Naive B cell (primary cell): ENCODE measurements at regions not wholly inside any gene's neighbourhood (a gene's known extent, or its start where the extent isn't known, plus 50 kb on each side); places are given as distances from the start of the nearest gene placed in this dataset.
"Not testable (repeated sequence)": the region's sequence is repeated elsewhere in the genome, so short reads cannot be mapped to it uniquely, and the experiment has no call there.

Experiments used
- ATAC-seq, 2 donors: fragments of 150-1000 bp; cut with Tn5 transposase; 2 replicates each; pipeline ENCODE4 v1.10.0; 2021; ENCODE audit warnings: low read depth in 2 of 2, mild to moderate bottlenecking in 2 of 2, moderate library complexity in 2 of 2
- DNase-seq: peaks from one replicate; pipeline ENCODE4 v3.0.0; 2022
- H3K27ac Mint-ChIP-seq, 6 donors: one replicate each; pipeline ENCODE4 v1.8.0; 2020 to 2022; ENCODE audit warnings: mild to moderate bottlenecking in 6 of 6, mixed read lengths in 6 of 6, moderate library complexity in 5 of 6, inconsistent platforms in 2 of 6
- H3K27me3 Mint-ChIP-seq, 3 donors: one replicate each; pipeline ENCODE4 v1.8.0; 2021 to 2022; ENCODE audit warnings: mixed read lengths in 3 of 3, mild to moderate bottlenecking in 1 of 3
- H3K36me3 Mint-ChIP-seq, 2 donors: one replicate each; pipeline ENCODE4 v1.8.0; 2020 to 2022; ENCODE audit warnings: mixed read lengths in 2 of 2, inconsistent platforms in 1 of 2, mild to moderate bottlenecking in 1 of 2
- H3K4me1 Mint-ChIP-seq, 3 donors: one replicate each; pipeline ENCODE4 v1.8.0; 2020 to 2022; ENCODE audit warnings: mixed read lengths in 3 of 3, inconsistent platforms in 1 of 3, mild to moderate bottlenecking in 1 of 3, moderate library complexity in 1 of 3
- H3K4me3 Mint-ChIP-seq, 8 donors: one replicate each; pipeline ENCODE4 v1.8.0; 2020 to 2022; ENCODE audit warnings: mild to moderate bottlenecking in 8 of 8, mixed read lengths in 8 of 8, moderate library complexity in 8 of 8, inconsistent platforms in 2 of 8
- H3K9me3 Mint-ChIP-seq, 7 donors: one replicate each; pipeline ENCODE4 v1.8.0; 2020 to 2022; ENCODE audit warnings: mixed read lengths in 7 of 7, mild to moderate bottlenecking in 5 of 7, inconsistent platforms in 2 of 7, moderate library complexity in 1 of 7

- H3K9me3 Mint-ChIP-seq = no peaks in the 10 kb centered on the region
- no peak for ATAC-seq
- H3K27ac Mint-ChIP-seq = no peak overlapping the region
- no peak overlapping the region for H3K4me3 Mint-ChIP-seq
- no peaks in the 10 kb centered on the region for H3K4me1 Mint-ChIP-seq
- H3K36me3 Mint-ChIP-seq = no peaks in the 10 kb centered on the region
- DNase-seq = no peak
- peaks cover 0 to 7% (median 6%) of the 10 kb centered on the region in 3 donors for H3K27me3 Mint-ChIP-seq
Measured at GRCh38 chr5:40141418-40141817, 538.3 kb upstream of the PTGER4 start.

DNA sequence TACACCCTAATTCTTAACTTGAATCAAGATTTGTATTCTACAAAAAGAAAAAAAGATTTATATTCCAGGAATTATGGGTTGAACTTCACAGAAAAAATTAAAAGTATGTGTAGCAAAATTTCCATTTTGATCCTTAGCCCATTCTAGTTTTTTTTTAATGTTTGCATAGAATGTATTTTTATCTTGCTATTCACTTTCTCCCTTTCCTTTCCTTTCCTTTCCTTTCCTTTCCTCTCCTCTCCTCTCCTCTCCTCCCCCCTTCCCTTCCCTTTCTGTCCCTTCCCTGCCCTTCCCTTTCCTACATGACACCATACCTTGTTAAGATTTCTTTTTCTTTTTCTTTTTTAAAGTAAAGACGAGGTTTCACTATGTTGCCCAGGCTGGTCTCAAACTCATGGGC, 542.5 kb upstream of the PTGER4 start:
- Mint-ChIP-seq H3K4me3 (no peak overlapping the region), H3K27ac (no peak overlapping the region), H3K36me3 (no peaks in the 10 kb centered on the region), H3K9me3 (no peaks in the 10 kb centered on the region), H3K27me3 (peaks cover 0 to 11% (median 6%) of the 10 kb centered on the region in 3 donors), H3K4me1 (no peaks in the 10 kb centered on the region)
- ATAC-seq (no peak), DNase-seq (no peak)

GRCh38 chr5:40134883-40135520, 544.7 kb upstream of the PTGER4 start:
- peak overlapping the region in 2 of 6 donors; percentile 18 to 58 for H3K27ac Mint-ChIP-seq
- H3K27me3 Mint-ChIP-seq = peaks cover 0 to 13% (median 0%) of the 10 kb centered on the region in 3 donors
- DNase-seq = no peak
- ATAC-seq = no peak
- peaks cover 0 to 4% (median 0%) of the 10 kb centered on the region in 7 donors for H3K9me3 Mint-ChIP-seq
- no peaks in the 10 kb centered on the region for H3K4me1 Mint-ChIP-seq
- H3K36me3 Mint-ChIP-seq = no peaks in the 10 kb centered on the region
- H3K4me3 Mint-ChIP-seq = no peak overlapping the region

GRCh38 chr5:40124367-40124766, 555.3 kb upstream of the PTGER4 start:
- no peaks in the 10 kb centered on the region for H3K27me3 Mint-ChIP-seq
- H3K9me3 Mint-ChIP-seq = peaks cover 4 to 53% (median 31%) of the 10 kb centered on the region in 7 donors
- H3K4me3 Mint-ChIP-seq = no peak overlapping the region
- ATAC-seq (no peak), DNase-seq (no peak)
- H3K36me3 Mint-ChIP-seq = peaks cover 0 to 15% of the 10 kb centered on the region in 2 donors
- no peak overlapping the region for H3K27ac Mint-ChIP-seq
- H3K4me1 Mint-ChIP-seq = peaks cover 6 to 14% (median 10%) of the 10 kb centered on the region in 3 donors

DNA sequence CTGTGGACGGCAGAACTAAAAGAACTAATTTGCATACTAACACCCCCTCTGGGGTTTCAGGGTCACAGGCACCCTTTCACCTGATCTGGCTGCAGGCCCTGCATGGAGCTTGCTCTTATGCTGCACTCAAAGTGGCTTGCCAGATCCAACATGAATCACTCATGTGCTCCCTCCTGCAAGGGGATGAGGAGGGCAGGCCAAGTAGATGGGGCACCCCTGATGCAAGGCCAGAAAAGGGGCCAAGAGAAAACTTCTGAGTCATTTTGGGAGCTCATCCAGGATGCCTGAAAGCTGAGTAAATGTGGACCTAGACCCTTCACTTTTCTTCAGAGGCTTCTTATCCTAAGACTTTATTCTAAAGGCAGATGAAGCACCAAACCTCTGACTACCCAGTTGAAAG, 558.5 kb upstream of the PTGER4 start:
- peaks cover 4 to 43% (median 25%) of the 10 kb centered on the region in 7 donors for H3K9me3 Mint-ChIP-seq
- H3K4me1 Mint-ChIP-seq = peaks cover 0 to 3% (median 0%) of the 10 kb centered on the region in 3 donors
- H3K27me3 Mint-ChIP-seq = no peaks in the 10 kb centered on the region
- DNase-seq (no peak), ATAC-seq (no peak)
- no peak overlapping the region for H3K4me3 Mint-ChIP-seq
- peaks cover 0 to 8% of the 10 kb centered on the region in 2 donors for H3K36me3 Mint-ChIP-seq
- no peak overlapping the region for H3K27ac Mint-ChIP-seq

DNA sequence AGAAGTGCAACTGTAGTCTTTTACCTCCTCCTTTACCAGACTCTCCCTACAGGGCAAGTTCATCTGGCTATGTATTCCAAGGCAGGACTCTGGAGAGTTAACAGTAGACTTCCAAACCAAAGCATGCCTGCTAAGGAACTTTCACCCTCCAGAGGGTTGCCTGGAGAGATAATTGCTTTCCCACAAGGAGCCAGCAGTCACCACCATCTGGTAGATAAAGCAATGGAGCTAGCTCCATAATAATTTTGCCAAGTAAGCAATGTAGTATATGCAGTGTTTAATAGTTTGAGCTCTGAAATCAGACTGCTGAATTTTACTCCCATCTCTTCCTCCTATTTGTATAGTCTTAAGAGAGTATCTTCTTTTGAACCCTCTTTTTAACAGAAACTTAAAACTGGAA, 566.8 kb upstream of the PTGER4 start:
- H3K36me3 Mint-ChIP-seq = no peaks in the 10 kb centered on the region
- H3K9me3 Mint-ChIP-seq = peaks cover 0 to 2% (median 0%) of the 10 kb centered on the region in 7 donors
- H3K27me3 Mint-ChIP-seq = peaks cover 0 to 9% (median 5%) of the 10 kb centered on the region in 3 donors
- H3K4me1 Mint-ChIP-seq = peaks cover 0 to 3% (median 0%) of the 10 kb centered on the region in 3 donors
- H3K27ac Mint-ChIP-seq = peak overlapping the region in 1 of 6 donors; percentile 24
- no peak for ATAC-seq
- DNase-seq = no peak
- no peak overlapping the region for H3K4me3 Mint-ChIP-seq

DNA sequence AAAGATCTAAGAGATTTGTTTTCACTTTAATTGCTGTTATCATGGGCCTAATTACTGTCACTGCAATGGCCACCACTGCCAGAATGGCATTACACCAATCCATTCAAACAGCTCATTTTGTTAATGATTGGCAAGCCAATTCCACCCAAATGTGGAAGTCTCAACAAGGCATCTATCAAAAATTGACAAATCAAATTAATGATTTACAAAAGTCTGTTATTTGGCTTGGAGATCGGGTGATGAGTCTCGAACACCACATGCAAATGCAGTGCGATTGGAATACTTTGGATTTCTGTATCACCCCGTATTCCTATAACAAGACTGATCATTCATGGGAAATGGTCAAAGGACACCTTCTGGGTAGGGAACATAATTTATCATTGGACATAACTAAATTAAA, 568.7 kb upstream of the PTGER4 start:
- DNase-seq, H3K36me3 Mint-ChIP-seq, H3K27me3 Mint-ChIP-seq, H3K27ac Mint-ChIP-seq, H3K9me3 Mint-ChIP-seq, H3K4me3 Mint-ChIP-seq, ATAC-seq, H3K4me1 Mint-ChIP-seq: not testable (repeated sequence)

DNA sequence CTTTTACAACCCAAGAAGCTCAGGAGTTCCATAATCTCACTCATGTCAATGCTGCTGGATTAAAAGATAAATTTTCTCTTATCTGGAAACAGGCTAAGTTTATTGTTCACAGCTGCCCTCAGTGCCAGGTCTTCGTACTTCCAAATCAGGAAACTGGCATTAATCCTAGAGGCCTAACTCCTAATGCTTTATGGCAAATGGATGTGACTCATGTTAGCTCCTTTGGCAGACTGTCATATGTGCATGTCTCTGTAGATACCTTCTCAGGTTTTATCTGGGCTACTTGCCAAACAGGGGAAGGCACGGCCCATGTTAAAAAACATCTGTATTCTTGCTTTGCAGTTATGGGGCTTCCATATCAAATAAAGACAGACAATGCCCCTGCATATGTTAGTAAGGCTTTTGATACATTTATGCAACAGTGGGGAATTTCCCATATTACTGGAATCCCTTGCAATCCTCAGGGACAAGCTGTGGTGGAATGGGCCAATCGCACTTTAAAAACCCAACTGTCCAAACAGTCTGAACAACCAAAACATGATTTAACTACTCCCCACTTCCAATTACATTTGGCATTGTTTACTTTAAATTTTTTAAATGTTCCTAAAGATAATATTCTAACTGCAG, 570.8 kb upstream of the PTGER4 start:
- H3K4me1 Mint-ChIP-seq, H3K27me3 Mint-ChIP-seq, H3K27ac Mint-ChIP-seq, H3K4me3 Mint-ChIP-seq, DNase-seq, ATAC-seq: not testable (repeated sequence)
- H3K9me3 Mint-ChIP-seq = peaks cover 5 to 12% (median 9%) of the 10 kb centered on the region in 7 donors
- H3K36me3 Mint-ChIP-seq = peaks cover 0 to 13% of the 10 kb centered on the region in 2 donors

GRCh38 chr5:40107786-40108185, 571.9 kb upstream of the PTGER4 start:
- Mint-ChIP-seq H3K9me3 (peaks cover 9 to 23% (median 17%) of the 10 kb centered on the region in 7 donors), H3K36me3 (peaks cover 4 to 20% of the 10 kb centered on the region in 2 donors)
- not testable (repeated sequence) for H3K27me3 Mint-ChIP-seq, DNase-seq, H3K27ac Mint-ChIP-seq, ATAC-seq, H3K4me1 Mint-ChIP-seq, H3K4me3 Mint-ChIP-seq

DNA sequence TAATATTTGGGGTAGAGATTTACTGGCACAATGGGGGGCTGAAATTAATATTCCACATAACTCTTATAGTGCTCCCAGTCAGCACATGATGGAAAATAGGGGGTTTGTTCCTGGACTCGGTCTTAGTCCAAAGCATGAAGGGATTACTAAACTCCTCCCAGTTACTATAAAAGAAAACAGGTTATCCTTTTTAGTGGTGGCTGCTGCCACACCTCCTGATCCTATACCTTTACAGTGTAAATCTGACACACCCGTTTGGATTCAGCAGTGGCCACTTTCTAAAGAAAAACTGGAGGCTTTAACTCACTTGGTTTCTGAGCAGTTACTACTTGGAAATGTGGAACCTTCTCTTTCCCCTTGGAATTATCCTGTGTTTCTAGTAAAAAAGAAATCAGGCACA, 572.9 kb upstream of the PTGER4 start:
- no peak overlapping the region for H3K4me3 Mint-ChIP-seq

GRCh38 chr5:40098313-40098712, 581.4 kb upstream of the PTGER4 start:
- Mint-ChIP-seq H3K36me3 (peaks cover under 1 to 4% of the 10 kb centered on the region in 2 donors), H3K4me3 (no peak overlapping the region), H3K9me3 (peaks cover 0 to 18% (median 7%) of the 10 kb centered on the region in 7 donors), H3K27ac (no peak overlapping the region), H3K27me3 (peaks cover 0 to 8% (median 0%) of the 10 kb centered on the region in 3 donors), H3K4me1 (no peaks in the 10 kb centered on the region)
- DNase-seq = no peak
- no peak for ATAC-seq

More for the DNA sequence above, 572.9 kb upstream of the PTGER4 start:
- H3K27ac Mint-ChIP-seq = no peak overlapping the region
- peaks cover 4 to 20% of the 10 kb centered on the region in 2 donors for H3K36me3 Mint-ChIP-seq
- H3K9me3 Mint-ChIP-seq = peaks cover 9 to 33% (median 20%) of the 10 kb centered on the region in 7 donors
- no peaks in the 10 kb centered on the region for H3K4me1 Mint-ChIP-seq
- no peaks in the 10 kb centered on the region for H3K27me3 Mint-ChIP-seq
- ATAC-seq (no peak), DNase-seq (no peak)

DNA sequence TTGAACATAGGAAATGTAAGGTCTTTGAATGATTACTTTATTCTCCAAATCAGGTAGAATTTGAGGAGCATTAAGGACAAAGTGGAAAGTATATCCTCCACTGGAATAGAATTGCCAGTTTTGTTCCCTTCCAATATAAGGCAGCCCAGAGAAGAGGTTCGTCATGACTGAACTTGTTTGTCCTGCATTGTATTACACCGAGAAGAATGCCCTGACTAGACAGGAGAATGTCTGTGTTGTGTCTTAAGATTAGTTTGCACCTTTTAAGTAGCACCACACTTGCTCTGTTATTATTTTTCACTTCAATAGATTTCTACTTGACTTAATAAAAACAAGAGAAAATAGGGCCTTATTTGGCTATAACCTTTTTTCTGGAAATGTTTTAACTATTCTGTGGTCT, 586.2 kb upstream of the PTGER4 start:
- H3K27ac Mint-ChIP-seq = no peak overlapping the region
- DNase-seq (no peak), ATAC-seq (no peak)
- H3K9me3 Mint-ChIP-seq = peaks cover 4 to 41% (median 25%) of the 10 kb centered on the region in 7 donors
- H3K36me3 Mint-ChIP-seq = peaks cover 0 to 14% of the 10 kb centered on the region in 2 donors
- no peaks in the 10 kb centered on the region for H3K4me1 Mint-ChIP-seq
- peaks cover 0 to 8% (median 0%) of the 10 kb centered on the region in 3 donors for H3K27me3 Mint-ChIP-seq
- H3K4me3 Mint-ChIP-seq = no peak overlapping the region

GRCh38 chr5:40089269-40089668, 590.4 kb upstream of the PTGER4 start:
- DNase-seq (no peak), ATAC-seq (no peak)
- H3K4me1 Mint-ChIP-seq = no peaks in the 10 kb centered on the region
- no peak overlapping the region for H3K4me3 Mint-ChIP-seq
- no peak overlapping the region for H3K27ac Mint-ChIP-seq
- peaks cover 4 to 45% (median 27%) of the 10 kb centered on the region in 7 donors for H3K9me3 Mint-ChIP-seq
- peaks cover 0 to 14% of the 10 kb centered on the region in 2 donors for H3K36me3 Mint-ChIP-seq
- H3K27me3 Mint-ChIP-seq = no peaks in the 10 kb centered on the region

DNA sequence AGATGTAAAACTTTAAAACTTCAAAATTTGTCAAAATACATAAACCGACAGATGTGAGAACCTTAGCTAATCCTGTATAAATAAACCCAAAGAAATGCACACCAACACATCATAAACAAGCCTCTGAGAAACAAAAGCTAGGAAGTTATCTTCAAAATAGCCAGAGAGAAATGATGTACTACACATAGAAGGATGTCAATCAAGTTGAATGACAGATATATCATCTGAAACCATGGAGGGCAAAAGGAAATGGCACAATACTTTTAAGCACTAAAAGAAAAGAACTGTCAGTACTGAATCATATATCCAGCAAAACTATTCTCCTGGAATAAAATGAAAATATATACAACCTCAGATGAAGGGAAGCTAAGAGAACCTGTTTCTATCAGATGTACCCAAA, 595.1 kb upstream of the PTGER4 start:
- H3K27me3 Mint-ChIP-seq = peaks cover 0 to 5% (median 0%) of the 10 kb centered on the region in 3 donors
- no peaks in the 10 kb centered on the region for H3K4me1 Mint-ChIP-seq
- peaks cover 0 to 14% (median 2%) of the 10 kb centered on the region in 7 donors for H3K9me3 Mint-ChIP-seq
- ATAC-seq (no peak), DNase-seq (no peak)
- H3K36me3 Mint-ChIP-seq = no peaks in the 10 kb centered on the region
- no peak overlapping the region for H3K4me3 Mint-ChIP-seq
- peak overlapping the region in 3 of 6 donors; percentile 9 to 50 (median 45) for H3K27ac Mint-ChIP-seq
